ENCODE measurements at regions not wholly inside any gene's neighbourhood (a gene's known extent, or its start where the extent isn't known, plus 50 kb on each side); places are given as distances from the start of the nearest gene placed in this dataset.

DNA sequence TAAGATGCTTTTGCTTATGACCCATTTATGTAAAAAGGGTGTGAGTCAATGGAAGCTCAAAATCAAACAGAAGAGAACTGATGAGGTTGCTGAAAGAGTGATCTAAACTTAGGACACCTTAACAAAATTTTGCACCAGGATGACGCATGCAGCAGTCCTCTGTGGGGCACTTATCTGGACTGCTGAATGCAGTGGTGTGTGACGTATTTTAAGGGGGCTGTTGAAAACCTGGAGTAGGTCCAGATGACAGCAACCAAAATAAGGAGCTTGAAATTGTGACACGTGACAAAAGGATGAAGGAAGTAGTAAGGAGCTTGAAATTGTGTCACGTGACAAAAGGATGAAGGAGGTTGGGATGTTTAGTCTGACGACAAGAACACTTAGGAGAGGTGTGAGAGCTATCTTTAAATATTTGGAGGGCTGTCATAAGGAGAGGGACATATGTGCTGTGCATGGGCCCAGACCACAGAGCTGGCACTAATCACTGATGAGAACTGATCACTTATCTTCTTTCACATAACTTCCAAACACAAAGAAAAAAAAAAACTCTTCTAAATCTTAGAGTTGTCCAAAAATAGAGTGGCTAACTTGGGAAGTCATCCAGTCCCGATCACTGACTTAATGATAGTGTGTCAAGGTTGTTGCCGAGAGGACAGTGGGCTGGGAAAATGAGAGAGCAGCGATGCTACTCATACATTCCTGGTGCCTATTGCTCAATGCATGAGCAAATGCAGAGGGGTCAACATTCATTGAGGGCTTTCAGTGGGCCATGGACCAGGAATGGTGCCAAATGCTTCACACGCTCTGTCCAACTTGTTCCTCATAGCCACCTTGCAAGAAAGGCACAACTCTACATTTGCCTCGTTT, 264.2 kb upstream of the ZFHX3 start:
- DNase-seq (ENCODE audit: low read depth) = no peak

DNA sequence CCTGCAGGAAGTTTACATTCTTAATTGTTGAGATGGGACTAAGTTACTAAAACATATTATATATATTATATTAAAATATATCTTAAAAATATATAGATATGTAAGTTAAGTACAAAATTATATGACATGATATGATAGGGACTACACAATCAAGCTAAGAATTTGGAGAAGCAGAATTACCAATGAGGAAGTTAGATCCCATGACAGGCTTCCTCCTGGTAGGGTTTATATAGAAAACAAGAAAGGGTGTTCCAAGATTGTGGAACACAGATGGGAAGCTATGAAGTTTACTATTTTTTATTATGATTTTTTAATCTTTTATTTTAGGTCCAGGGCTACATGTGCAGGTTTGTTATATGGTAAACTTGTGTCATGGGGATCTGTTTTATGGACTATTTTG, 260.8 kb upstream of the ZFHX3 start:
- DNase-seq (ENCODE audit: low read depth) = no peak

DNA sequence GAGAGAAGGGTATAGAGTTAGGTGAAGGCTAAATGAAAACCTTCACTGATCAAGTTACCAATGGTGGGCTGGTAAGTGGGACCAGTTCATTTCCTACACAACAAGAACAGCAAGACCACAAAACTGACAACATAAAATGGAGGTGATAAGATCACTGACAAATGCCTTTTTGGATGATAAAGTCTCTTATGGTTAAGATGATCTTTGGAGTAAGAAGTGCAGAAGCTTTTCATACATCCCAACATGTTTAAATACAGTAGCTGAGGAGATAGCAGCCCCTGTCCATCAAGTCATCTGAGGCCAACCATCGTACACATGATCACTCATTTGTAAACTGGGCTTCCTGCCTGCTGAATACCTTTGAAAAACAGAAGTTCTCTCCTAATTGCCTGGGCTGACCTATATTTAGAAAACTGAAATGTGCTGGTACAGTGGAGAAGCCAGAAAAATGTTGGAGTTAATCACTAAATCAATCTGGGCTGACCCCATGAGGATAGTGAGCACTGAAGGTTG, 259.0 kb upstream of the ZFHX3 start:
- no peak for DNase-seq (ENCODE audit: low read depth)

DNA sequence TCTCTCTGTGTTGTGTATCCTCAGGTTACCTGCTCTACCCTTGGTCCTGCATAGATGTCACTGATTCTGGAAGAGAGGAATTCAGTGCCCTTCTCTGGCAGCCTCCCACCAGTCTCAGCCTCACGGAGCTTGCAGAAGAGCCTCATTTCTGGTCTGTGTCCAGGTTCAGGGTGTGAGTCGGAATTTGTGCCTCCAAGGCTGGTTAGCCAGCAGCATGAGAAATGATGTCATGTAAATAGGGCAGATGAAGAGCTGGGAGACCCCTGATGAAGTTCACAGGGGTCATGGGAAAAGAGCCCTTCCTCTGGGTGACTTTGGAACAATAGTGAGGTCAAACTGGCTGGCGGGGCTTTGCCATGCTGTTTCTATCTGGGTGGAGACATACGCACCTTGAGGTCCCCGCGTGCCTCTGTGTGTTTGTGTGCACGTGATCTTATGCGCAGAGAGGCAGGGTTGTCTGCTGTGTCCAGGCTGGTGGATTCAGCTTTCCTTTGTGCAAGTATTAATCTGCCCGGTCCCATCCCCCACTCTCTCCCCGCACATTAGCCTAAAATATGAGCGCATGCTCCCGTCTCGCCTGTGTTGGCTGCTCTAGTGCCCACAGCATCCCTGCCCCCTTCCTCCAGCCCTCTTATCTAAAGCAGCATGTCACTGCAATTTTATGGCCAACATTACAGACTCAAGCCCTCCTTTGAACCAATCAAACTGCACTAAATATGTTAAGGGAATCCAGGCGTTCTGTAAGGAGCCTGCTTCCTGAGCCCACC, 256.3 kb upstream of the ZFHX3 start:
- DNase-seq (ENCODE audit: low read depth) = no peak

DNA sequence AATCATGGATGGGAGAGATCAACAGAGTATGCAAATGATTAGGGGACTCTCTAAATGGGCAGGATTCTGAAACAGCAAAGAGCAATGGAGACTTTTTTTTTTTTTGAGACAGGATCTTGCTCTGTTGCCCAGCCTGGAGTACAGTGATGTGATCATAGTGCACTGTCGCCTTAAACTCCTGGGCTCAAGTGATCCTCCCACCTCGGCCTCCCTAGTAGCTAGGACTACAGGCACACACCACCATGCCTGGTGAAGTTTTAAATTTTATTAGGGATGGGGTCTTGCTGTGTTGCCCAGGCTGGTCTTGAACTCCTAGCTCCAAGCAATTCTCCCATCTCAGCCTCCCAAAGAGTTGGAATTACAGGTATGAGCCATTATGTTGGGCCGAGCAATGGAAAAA, 255.0 kb upstream of the ZFHX3 start:
- DNase-seq (ENCODE audit: low read depth) = no peak

DNA sequence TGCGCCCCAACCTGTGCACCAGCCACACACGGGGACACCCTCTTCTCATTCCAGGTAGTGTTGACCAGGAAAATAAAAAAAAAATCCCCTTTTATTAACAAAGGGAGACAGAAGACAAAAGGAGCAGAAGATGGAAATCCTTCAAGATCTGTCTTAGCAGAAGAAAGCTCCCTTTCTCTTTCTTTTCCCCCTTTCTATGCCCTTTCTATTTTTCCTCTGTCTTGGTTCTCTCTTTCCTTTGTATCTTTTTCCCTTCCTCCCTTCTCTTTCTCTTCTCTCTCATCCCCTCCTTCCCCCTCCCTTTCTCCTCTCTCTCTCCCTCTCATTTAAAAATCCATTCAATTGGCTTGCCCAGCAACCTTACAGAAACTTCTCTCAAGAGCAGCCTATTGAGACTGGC, 254.1 kb upstream of the ZFHX3 start:
- no peak for DNase-seq (ENCODE audit: low read depth)

DNA sequence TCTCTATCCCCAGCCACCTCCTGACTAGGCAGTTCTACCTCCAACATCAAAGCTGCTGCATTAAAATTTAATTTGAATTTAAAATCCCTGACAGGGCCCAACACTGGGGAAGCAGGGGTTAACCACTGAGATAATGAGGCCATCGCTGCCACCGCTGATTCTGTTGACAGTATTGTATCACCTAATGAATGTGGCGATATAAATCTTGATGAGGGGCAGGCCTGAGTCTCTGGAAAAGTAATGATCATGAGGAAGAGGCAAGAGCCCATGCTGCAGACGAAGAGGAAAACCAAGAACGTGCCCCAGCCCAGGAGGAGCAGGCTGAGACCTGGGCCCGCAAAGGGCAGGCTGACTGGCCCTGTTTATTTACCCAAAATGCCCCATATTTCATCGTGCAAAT, 251.4 kb upstream of the ZFHX3 start:
- no peak for DNase-seq (ENCODE audit: low read depth)

DNA sequence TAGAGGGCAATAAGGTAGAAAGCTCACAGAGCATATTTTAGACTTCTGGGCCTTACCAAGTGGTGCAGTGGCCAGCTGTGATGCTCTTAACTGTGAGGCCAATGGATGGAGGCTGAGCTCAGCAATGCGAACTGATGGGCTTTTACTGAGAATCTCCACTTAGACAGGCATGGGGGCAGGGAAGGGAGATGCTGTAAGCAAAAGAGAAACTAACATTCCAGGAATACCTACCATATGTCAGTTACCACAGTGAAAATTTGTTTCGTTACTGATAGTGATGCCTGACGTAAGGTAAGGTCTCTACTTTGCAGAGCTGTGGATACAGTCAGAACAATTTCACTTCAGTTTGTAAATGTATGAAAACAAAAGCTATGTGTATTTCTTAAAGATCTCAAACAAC, 250.6 kb upstream of the ZFHX3 start:
- peak; percentile 71 for DNase-seq (ENCODE audit: low read depth)

DNA sequence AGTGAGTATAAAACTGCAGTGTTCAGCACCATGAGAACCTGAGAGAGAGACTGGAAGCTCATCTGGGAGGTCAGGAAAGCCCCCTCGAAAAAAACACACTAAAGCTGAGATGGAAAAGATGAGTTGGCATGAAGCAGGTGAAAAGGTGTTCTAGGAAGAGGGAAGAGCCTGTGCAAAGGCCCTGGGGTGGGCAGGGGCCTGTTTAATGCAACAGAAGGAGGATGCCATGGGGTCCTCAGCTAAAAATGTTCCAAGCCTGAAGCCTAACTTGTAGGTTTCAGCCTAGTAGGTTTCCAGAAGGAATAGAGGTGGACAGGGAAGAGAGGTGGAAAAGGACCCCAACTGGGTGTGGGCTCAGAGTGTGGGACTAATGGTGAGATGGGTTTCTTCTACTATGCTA, 242.3 kb upstream of the ZFHX3 start:
- no peak for DNase-seq (ENCODE audit: low read depth)

DNA sequence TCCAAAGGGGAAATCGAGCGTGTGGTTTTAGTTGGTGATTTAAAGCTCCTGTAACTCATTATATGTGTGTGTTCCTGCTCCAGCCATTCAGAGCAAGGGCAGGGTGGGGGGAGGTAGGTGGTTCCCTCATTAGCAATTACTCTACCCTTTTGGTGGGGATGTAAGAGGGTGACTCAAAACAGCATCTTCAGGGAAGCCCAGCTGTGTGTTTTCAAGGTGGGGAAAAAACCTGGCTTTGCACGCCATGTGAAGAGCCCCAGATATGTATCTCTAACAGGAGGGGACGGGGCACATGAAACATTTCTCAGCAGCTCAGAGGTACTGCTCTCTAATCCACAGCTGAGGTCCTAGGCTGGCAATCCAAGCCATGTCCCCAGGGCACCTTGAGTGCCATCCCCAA, 241.3 kb upstream of the ZFHX3 start:
- no peak for DNase-seq (ENCODE audit: low read depth)

DNA sequence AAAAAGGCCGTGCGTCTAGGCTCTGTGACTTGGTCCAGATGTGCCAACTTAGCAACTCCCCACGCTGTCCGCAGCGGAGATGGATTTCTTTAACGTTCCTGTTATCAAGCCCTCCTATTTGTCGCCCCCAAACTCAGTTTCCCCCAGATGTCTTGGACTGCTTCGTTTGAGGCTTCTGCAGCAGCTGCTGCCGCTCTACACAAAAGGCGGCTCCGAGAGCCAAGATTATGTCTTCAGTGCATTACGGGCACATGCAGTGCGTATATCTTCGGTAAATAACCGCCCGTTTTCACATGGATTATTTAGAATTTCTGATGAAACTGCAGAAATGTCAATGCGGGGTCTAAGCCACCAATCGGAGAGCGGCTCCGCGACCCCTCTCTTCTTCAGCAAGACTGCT, 240.6 kb upstream of the ZFHX3 start:
- no peak for DNase-seq (ENCODE audit: low read depth)

DNA sequence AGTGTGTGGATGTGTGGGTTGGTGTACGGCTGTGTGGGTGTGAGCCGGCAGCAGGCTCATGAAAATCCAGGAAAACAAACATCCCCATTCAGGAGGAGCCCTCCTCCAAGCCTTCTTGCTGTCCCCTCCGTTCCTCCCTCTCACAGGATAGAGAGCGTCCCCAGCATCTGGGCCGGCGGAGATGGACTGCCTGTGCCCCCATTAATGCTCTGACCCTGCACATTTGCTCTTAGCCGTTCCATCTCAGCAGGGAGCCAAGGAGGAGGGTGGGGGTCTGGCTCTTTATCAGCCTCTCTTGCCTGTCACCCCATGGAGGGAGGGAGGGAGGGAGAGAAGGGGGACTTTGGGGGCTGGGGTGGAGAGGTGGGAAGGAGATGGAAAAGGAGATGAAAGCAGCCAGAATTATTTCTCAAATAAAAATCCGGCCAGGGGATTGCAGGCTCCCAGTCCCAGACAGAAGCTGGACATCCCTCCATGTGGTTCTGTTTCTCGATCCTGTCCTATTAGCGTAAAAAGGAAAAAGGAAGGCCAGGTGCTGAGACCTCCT, 240.0 kb upstream of the ZFHX3 start:
- DNase-seq (ENCODE audit: low read depth) = no peak

DNA sequence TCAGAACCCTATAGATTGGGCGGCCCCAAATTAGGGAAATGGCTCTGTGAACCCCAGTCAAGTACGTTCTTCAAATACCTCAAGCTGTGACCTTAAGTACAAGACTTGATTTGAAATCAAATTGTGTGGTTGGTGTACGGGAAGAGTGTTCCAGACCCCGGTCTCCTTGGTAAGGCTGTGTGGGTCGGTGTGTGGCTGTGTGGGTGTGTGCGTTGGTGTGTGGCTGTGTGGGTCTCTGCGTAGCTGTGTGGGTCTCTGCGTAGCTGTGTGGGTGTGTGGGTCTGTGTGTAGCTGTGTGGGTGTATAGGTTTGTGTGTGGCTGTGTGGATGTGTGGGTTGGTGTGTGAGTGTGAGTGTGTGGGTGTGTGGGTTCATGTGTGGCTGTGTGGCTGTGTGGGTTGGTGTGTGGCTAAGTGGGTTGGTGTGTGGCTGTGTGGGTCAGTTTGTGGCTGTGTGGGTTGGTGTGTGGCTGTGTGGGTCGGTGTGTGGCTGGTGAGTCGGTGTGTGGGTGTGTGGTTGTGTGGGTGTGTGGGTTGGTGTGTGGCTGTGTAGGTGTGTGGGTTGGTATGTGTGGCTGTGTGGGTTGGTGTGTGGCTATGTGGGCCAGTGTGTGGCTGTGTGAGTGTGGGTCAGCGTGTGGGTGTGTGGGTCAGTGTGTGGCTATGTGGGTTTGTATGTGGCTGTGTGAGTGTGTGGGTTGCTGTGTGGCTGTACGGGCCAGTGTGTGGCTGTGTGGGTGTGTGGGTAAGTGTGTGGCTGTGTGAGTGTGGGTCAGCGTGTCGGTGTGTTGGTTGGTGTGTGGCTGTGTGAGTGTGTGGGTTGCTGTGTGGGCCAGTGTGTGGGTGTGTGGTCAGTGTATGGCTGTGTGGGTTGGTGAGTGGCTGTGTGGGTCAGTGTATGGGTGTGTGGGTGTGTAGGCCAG, 238.7 kb upstream of the ZFHX3 start:
- no peak for DNase-seq (ENCODE audit: low read depth)

DNA sequence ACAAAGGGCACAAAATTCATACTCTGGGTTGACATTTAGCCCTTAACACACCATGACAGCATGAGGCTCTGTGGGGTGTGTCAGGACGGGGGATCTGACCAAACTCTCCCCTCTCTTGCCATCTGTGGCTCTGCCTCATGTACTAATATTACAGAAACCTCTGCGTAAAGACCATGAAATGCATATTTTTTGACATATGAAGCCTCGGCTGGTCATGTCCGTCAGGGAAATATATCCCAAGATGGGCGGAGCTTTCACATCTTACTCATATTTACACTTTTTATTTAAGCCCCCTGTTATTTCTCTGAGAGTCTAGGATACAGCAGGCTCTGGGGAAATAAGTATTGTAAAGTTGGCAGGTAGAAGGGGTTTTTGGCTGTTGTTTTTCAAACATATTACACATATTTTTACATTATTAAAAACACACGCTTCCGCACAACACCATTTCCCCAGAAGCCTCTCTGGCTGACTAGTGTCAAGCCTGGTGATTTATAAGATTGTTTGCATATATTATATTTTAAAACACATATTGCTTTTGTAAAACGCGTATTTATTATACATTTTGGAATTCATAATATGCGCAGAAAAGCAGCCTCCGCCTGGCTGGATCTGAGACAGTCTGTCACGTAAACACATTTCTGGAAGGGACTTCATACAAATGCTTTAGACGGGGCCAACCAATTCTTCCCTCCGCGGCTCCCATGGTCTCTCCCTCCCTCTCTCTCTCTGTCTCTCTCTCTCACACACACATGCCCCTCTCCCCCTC, 237.7 kb upstream of the ZFHX3 start:
- DNase-seq (ENCODE audit: low read depth) = no peak

DNA sequence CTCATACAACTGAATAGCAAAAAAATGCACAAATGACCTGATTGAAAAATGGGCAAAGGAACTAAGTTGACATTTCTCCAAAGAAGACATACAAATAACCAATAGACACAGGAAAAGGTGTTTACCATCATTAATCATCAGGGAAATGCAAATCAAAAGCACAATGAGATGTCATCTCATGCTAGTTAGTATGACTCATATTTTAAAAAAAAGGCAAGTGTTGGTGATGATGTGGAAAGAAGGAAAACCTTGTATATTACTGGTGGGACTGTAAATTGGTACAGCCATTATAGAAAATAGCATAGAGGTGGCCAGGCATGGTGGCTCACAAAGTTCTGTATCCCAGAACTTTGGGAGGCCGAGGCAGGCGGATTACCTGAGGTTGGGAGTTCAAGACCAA, 232.5 kb upstream of the ZFHX3 start:
- DNase-seq (ENCODE audit: low read depth) = no peak

DNA sequence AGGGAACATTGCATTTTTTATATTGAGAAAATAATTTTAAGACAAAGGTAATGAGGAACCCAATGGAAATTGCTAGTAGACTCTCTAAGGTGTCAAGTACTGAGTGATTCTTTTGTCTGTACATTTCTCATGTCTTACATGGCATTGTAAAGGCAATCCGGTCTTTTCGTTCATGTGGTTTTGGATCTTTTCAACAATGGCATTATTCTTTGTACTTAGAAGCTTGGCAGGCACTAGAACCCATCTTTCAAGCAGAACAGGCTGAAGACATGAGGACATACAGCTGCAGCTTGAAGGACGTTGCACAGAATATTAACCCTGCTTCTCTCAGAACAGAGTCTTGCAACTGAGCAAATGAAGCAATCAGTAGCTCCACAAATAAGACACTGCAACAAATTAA, 231.5 kb upstream of the ZFHX3 start:
- DNase-seq (ENCODE audit: low read depth) = no peak

DNA sequence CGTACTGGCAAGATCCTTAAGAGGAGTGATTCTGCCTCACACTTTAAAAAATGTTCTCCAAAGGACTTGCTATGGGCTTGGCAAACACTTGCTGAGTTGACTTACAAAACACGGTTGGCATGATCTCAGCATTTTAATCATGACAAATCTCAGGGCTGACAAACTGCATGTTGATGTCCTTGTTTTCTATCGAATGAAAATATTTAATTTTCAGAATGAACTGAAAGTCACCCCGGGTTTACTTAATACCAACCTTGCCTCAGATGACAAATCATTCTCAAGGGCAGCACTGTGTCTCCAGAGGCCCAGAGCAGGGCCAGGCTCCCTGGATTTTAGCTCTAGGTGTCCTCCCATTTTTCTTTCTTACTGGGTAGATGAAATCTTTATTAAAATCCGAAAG, 229.1 kb upstream of the ZFHX3 start:
- DNase-seq (ENCODE audit: low read depth) = no peak

DNA sequence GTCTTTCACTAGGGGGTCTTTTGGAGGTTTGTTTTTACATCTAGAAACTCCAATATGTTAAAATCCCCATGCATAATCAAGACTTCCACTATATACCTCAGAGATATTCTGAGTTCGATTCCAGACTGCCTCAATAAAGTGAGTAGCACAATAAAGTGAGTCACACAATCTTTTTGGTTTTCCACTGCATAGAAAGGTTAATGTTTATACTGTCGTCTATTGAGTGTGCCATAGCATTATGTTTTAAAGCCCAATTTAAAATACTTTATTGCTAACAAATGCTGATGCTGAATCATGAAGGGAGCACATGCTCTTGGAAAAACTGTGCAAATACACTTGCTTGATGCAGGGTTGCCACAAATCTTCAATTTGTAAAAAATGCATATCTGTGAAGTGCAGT, 227.5 kb upstream of the ZFHX3 start:
- DNase-seq (ENCODE audit: low read depth) = no peak

DNA sequence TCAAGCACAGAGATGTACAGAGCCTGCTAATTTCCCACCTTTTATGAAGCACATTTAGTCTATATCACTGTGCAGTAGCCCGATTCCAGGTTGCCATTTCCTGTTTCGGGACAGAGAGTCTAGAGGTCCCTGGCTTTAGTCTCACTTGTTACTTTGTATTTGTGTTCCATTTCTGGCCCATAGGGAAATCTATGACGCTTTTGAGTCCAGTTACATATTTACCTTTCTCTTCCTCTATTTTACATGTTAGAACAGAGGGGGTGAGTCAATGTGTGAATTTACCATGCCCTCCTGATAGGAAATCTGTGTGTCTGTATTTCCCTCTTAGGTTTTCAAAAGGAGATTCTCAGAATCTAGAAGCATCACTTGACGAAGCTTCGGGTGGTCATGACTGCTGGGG, 227.1 kb upstream of the ZFHX3 start:
- DNase-seq (ENCODE audit: low read depth) = no peak

DNA sequence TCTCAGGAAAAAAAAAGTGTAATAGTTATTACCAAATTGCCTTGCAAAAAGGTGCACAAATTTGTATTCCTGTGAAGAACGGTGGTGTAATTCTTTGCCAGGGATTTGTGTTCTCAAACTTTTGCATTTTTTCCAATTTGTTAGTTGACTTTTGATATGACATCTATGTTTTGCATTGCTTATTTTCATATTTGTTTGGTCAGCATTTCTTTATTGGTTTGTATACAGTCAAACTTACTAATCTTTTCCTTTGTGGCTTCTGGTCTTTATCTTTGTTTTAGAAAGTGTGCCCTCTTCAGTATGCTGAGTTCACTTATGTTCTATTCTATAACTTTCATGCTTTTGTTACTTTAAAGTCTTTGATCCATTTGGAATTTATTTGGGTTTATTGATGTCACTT, 226.2 kb upstream of the ZFHX3 start:
- no peak for DNase-seq (ENCODE audit: low read depth)

DNA sequence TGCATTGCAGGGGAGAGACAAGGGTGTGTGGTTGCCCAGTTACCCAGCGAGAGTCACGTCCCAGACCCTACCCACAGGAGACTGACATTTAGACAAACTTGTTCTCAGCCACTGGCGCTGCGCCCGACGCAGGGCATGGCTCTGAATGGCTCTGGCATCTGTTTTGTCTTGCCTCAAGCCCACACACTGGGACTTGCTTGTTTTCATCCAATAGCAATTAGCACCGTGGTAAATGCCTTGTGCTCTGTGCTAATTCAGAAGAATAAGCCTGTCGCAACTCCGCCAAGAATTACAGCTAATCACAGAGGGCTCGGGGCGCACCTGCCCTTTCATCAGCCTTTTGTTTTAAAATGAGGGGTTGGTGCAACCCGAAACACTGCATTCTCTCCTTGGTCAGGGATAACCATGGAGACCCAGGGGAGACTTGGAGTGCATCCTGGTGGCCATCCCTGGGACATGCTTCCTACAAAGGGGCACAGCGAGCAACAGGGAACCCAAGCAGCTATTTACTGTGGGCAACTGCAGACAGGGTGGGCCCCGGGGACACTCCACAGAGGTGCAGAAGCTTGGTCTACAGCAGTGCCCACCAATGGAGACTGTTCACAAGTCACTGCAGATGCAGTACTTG, 220.6 kb upstream of the ZFHX3 start:
- DNase-seq (ENCODE audit: low read depth) = no peak

Data from Daoy (cell line).